DMS 273 treated with DMSO at 0.1 percent for 48 hours (cell line): ENCODE measurements at regions not wholly inside any gene's neighbourhood (a gene's known extent, or its start where the extent isn't known, plus 50 kb on each side); places are given as distances from the start of the nearest gene placed in this dataset.
"Not testable (repeated sequence)": the region's sequence is repeated elsewhere in the genome, so short reads cannot be mapped to it uniquely, and the experiment has no call there.

Experiments used
- DNase-seq: peaks from one replicate; lab custom pipeline; 2025; lab: John Stamatoyannopoulos, UW

- no peak for DNase-seq
Measured at GRCh38 chr3:174457758-174458157, 401.4 kb upstream of the NAALADL2 start.

DNA sequence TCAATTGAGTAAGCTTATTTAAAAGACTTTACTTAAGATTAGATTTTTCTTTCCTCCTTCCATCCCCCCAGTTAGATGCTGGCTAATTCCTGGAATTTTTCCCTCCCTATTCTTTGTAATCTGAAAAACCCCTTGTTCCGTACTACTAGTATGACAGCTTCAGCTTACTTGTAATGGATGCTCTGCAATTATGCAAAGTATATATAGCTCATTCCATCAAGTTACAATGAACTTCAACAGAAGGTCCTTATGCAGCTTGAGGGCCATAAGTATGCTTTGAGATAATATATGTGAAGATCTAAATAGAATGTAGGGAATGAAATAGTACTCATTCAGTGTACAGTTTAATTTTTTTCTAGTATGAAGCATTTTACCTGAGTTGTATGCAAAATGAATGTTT lies 398.3 kb upstream of the NAALADL2 start:
- DNase-seq: no peak

DNA sequence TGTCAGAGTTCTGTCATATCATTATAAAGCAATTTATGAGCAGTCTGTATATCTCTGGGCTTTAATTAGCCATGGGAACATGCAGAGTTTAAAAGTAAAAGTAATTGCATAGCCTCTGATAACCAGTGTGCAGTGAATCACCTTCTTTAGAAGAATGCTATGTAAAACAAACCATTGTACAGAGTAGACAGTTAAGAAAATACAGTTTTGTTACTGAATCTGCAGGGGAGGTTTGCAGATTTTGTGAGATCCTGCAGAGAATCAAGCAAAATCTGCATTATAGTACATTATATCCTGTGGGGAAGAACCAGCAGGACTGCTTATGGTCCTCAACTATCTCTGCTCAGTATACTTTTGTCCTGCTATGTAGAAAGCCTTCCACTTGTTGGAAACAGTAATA lies 396.2 kb upstream of the NAALADL2 start:
- no peak for DNase-seq

GRCh38 chr3:174465177-174465576 lies 394.0 kb upstream of the NAALADL2 start:
- DNase-seq: no peak

DNA sequence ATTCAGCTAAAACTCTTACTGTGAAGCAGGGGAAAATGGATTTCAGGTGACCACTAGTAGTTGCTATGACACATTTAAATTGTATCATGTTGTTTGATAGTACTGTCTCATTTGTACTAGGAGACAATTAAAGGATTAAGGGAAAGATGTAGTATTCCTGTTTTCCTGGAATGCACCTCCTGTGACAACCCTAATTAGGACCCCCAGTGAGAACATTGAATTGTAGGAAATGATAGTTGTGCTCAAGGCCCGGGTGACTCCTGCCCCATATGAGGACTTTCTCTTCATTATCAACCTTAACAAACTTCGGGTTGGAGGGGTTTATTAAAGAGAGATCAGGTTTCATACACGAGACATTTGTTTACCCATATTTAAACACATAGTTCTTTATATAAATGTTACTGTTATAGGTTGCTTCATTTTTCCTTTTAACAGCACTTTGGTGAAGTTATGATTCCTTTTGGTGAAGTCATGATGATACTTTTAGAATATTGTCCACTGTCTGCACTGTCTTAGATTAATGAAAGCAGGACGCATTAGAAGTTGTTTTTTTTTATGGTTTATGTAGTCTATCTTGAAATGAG lies 392.6 kb upstream of the NAALADL2 start:
- no peak for DNase-seq

DNA sequence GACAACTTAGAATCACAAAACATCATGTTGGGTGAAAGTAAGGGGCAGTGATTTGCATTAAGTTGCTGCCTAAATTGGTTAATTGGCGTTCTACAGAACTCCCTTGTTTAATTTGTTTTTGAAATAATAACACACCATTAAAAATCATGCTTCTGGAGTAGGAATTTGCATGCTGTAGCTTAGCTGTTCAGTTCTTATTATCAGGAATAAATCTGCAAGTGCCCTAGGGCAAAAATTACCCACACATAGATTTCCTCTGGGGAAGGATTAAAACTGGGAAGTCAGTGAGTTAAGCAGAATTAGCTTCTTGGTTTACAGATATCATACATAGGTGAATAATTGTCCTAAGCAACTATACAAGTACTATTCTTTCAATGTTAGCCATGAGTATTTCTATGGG lies 381.6 kb upstream of the NAALADL2 start:
- no peak for DNase-seq

DNA sequence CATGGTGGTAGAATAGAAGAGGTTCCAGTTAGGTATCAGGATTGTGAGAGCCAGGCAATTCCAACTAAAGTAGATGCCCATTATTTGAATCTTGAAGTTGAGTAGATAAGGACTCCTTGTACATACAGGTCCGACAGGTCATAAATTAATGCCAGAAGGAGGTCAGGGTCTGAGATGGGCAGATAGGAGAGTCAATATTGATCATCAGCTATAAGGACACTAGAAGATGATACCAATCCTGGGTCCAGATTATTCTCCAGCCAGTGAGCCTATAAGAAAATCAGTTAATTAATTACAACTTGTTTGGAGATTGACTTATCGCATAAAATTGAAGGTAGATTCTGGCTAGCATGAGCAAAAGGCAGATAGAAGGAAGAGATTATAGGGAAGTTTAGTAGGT lies 378.4 kb upstream of the NAALADL2 start:
- DNase-seq: no peak

DNA sequence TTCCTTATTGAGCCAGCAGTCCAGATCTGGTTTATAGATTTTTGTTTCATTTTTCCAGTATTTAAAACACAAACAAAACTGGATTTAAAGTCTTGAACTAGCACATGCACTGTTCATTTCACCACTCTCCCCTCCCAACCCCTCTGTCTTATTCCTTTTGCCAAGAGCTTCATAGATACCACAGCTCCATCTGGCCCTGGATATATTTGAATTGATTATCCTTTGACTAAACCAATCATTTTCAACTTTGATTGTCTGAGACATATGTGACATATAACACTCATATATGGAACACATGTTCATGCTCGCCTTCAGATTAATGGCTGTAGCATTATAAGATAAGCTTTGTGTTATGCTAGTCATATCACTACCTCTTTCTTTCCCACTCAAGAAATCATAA lies 376.6 kb upstream of the NAALADL2 start:
- no peak for DNase-seq

DNA sequence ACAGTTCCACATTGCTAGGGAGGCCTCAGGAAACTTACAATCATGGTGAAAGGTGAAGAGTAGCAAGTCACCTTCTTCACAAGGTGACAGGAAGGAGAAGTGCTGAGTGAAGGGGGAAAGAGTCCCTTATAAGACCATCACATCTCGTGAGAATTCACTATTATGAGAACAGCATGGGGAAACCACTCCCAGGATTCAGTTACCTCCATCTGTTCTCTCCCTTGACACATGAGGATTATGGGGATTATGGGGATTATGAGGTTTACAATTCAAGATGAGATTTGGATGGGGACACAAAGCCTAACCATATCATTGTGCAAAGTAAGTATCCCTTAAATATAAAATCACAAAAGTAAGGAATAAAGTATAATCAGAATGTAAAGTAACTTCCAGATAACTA lies 375.9 kb upstream of the NAALADL2 start:
- no peak for DNase-seq

GRCh38 chr3:174483856-174484255 lies 375.3 kb upstream of the NAALADL2 start:
- not testable (repeated sequence) for DNase-seq

- DNase-seq: no peak
Measured at GRCh38 chr3:174488527-174488926, 370.6 kb upstream of the NAALADL2 start.

GRCh38 chr3:174495311-174495710 lies 363.8 kb upstream of the NAALADL2 start:
- DNase-seq: no peak

DNA sequence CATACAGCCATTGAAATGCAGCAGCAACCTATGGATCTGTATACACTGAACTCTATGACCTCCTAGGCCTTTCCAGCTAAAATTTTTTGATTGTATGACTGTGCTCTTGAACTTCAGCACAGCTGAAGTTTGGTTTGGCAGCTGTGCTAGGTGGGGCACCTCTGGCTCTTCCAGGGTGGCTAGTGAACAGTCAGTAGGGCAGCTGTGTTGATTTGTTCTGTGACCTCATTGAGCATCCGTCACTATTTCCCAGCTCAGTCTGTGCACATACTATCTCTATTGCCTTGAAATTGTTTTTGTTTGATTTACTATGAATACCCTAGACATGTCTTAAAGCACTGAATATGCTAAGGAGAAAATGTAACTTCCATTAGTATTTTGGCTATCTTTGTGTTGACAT lies 363.2 kb upstream of the NAALADL2 start:
- no peak for DNase-seq

DNA sequence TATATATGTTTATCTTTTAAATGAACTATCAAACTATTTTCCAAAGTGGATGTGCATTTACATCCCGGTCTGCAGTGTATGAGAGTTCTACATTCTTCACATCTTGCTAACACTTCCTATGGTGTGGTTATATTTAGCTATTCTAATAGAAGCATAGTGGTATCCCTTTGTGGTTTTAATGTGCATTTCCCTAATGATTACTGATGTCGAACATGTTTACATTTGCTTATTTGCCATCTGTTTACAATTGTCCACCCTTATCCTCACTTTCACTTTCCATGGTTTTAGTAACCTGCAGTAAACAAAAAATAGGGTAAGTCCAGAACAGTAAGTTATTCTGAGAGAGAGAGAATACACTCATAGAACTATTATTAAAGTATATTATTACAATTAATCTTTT lies 360.5 kb upstream of the NAALADL2 start:
- no peak for DNase-seq

GRCh38 chr3:174505266-174505665 lies 353.9 kb upstream of the NAALADL2 start:
- no peak for DNase-seq

GRCh38 chr3:174524203-174524602 lies 334.9 kb upstream of the NAALADL2 start:
- DNase-seq: no peak

- DNase-seq: no peak
Measured at GRCh38 chr3:174529298-174529697, 329.8 kb upstream of the NAALADL2 start.

DNA sequence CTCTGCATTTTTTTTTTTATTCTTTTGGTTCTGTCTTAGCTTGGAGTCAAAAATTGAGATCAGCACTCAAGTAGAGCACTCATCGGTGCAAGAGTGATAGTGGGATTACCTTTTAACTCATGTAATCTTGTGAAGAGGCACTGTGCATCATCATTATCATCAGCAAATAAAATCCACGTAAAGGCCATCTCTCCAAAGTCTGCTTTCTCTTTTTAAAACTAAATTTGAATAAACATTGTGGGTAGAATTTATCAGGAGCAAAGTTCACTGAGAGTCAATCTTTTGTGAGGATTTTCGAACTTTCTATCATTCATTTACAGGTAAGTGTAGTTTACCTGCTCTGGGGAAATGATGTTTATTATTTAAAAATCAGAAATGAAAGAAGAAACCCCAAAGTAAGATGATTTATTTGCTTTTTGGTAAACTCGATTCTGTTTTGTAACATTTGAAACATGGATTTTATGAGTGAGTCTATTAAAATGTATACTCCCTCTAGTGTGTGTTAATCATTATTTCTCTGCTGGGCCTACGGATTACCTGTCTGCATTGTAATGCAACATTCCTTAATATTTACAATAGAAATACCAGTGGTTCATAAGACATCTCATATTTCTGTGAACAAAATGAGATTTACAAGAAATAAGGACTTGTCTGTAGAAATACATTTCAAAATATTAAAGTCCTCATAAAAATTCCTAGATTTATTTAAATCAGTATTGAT lies 327.7 kb upstream of the NAALADL2 start:
- no peak for DNase-seq

GRCh38 chr3:174532216-174532615 lies 326.9 kb upstream of the NAALADL2 start:
- DNase-seq: no peak

GRCh38 chr3:174532776-174533175 lies 326.4 kb upstream of the NAALADL2 start:
- no peak for DNase-seq

DNA sequence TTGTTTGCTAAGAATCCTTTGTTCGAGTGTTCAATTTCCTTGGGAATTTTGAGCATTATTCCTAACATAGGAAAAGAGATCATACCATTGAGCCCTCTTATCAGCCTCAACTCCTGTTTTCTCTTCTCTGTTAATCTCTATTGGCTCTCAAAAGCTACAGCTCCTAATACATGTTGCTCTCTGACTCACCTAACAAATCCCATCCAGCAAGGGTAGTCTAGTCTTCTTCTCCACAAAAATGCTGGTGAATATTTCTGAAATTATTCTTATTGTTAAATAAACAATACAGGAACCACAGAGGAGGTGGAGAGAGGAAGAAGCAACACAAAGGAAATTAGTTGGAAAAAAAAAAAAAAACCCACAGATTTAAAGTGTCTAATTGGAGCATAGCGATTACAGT lies 325.8 kb upstream of the NAALADL2 start:
- DNase-seq: no peak

DNA sequence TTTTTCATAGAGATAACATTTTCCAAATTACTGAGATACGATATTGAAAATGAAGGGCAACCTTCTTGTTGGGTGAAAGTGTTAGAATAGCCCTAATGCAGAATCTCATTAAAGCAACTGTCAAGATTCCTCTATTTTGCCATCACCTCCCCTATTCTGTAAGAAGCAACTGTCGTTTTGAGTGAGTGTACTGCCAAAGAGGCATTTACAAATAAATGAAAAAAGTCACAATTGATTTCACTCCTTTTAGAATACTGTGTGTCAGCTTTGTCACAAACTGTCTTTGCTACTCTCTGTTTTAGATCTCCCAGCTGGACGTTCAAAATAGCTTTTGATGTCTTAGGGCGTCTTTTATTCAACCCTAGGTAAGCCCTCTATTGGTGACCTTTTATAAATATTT lies 322.8 kb upstream of the NAALADL2 start:
- DNase-seq: no peak

DNA sequence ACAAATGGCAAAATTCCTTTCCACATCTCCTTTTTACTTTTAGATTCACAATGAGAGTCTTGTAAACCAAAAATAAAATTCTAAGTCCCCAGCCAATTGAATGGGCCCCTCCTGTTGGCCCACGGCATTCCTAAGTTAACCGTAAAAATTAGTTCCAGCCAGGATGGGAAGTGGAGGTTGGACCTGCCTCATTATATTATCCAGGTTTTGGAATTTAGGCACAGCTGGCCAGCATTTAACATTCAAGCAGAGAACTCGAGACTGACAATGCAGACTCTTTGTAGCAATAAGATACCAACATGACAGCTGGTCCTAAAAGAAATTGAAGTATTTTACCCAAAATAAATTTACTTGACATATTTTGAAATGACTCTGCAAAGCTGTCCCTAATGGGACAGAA lies 321.0 kb upstream of the NAALADL2 start:
- DNase-seq: no peak
